Stimulated activated CD4-positive, alpha-beta T cell treated with anti-CD3 and anti-CD28 coated beads, Interleukin-2, amount 100 ng/mL, for 24 hours (primary cell): ENCODE measurements at regions not wholly inside any gene's neighbourhood (a gene's known extent, or its start where the extent isn't known, plus 50 kb on each side); places are given as distances from the start of the nearest gene placed in this dataset.

Experiments
- DNase-seq, 2 donors: peaks; one replicate each; pipeline ENCODE4 v3.0.0-alpha.2; 2020

- DNase-seq = no peak
Measured at GRCh38 chr18:22080035-22080434, 89.4 kb upstream of the GATA6 start.

DNA sequence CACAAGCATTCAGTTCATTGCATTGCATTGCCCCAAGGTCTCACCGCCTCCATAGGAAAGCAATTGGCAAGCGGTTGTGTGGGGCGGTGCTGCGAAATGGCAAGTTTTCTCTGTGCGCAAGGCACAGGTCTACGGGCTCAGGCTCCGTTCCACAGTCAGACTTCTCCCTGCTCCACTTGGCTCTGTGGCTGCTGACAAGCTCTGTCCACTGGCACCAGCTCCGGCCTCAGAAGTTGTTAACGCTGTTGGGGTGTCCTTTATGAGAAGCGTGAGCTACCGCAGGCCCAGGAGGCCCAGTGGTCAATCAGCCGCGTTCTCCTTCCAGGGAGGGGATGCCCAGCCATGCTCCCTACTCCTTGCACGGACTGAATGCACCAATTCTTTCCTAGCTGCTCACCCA is 87.0 kb upstream of the GATA6 start:
- DNase-seq = no peak

- no peak for DNase-seq
Measured at GRCh38 chr18:22084547-22084946, 84.8 kb upstream of the GATA6 start.

DNA sequence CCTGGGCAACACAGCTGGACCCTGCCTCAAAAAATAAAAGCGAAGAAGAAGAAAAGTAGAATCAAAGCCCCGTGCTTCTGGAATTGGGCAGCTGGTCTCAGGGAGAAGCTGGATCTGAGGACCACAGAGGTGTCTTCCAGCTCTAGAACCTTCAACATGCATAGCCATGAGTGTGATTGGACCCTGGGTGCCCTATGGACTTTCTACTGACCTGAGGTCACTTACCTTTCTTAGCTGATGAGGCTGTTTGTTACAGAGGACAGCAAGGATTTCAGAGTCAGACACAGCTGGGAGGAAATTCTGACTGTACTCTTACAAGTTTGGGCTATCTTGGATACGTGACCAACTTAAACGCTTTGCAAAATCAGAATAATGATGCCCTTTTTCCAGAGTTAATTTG is 82.4 kb upstream of the GATA6 start:
- no peak for DNase-seq

DNA sequence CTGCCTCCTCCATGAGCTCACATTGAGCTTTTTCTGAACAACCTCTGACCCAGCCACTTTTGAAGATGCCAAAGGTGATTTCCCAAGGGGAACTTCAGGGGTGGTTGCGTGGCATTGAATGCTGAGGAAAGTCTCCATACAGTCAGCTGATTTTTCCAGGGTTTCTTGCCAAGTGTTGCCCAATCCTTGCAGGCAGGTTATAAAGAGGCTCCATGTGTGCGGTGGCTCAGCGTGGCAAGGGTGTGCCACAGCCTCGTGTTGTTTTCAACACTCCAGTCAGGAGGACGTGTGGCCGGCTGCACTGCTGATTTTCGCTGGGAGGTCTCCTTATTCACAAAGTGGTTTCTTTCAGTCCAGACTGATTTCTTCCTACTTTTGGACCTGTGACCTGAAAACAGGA is 81.4 kb upstream of the GATA6 start:
- DNase-seq = no peak

DNA sequence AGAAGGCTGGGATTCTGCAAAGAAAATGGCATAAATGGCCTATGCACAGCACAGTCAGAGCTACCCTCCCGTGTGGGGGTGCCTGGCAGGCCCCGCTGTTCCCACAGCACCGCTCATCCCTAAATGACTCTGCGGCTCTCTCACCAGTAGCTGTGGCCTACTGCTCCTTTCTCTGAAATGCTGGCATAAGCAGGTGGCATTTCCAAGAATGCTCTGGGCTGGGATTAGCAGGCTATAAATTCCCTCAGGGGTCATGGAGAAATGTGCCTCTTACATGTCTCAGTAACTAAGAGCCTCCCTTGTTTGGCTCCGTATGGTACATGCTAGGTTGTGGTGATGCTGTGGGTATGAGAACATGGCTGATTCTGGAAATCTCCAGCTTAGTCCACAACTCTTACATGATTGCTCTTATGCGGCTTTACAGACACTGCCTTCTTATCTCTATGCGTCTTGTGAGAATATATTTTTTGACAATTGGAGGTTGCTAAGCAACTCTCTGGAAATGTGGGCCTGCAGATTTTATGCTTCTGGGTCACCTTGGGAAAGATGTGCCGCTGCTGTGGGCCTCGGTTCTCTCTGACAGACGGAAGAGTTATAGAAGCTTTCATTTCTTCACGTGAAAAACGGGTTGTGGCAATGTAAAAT is 80.3 kb upstream of the GATA6 start:
- no peak for DNase-seq

GRCh38 chr18:22091341-22091740 is 78.0 kb upstream of the GATA6 start:
- DNase-seq = no peak

- DNase-seq = no peak
Measured at GRCh38 chr18:22093731-22094357, 75.5 kb upstream of the GATA6 start.

DNA sequence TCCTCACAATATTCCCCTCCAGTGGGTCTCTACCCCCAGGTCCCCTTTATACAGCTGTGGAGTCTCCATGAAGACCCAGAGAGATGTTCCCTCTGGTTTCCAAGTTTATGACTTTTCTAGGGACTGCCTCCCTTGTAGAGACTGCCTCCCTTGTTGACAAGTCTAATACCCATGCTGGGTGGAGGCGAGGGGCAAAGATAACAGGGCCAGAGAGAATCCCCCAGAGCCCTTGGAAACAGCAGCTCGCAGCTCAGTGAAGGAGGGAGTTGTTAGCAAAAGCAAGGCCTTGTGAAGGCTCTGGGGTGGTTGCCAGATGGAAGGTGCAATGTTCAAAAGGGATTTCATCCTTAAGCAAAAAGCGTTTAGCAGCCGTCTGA is 75.0 kb upstream of the GATA6 start:
- no peak for DNase-seq

DNA sequence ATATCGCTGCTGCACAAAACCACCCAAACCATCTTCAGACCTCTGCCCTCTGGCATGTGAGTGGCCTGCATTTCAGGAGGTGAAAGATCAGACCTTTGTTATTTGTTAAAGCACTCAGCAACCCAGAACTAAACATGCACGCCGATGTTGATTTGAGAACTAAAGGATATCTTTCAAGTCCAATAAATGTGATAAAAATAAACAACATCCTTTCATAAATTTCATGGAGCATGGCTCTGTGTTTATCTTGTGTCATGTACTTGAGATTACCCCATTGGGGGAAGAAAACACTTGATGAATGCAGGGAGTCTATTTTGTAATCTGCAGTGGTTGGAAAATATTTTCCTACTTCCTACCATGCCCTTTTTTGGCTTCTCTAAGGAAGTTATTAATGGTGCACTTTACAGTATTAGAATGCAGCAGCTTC is 70.8 kb upstream of the GATA6 start:
- DNase-seq = no peak

- no peak for DNase-seq
Measured at GRCh38 chr18:22099925-22100324, 69.5 kb upstream of the GATA6 start.

GRCh38 chr18:22101731-22102130 is 67.7 kb upstream of the GATA6 start:
- DNase-seq = no peak

DNA sequence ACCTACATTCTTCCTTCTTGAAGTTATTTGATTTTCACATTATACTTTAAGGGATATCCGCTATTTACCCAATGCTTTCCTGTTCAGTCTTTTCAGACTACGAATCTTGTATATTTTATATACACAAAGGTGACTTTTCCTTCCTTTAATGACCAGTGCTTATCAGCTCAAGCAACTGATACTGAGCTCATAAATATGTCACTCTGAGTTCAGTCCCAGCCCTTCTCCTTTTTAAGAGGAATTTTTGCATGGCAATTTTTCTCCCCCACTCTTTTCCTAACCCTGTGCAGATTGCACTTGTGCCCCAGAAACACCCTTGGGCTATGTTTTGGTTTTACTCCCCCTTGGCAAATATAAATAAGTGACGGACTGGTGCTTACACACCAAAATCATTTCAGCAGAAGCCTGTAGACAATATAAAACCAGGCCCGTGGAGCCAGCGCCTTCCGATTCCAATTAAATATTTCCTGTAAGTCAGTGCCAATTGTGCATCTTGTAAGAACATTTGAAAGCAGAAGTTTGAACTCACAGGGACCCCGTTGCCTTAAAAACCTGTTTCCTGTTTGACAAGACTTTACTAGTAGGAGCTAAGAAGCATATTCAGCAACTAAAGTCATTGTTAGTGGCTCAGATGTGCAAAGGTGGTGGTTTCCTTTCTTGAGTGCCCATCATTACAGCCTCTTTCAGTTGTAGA is 66.3 kb upstream of the GATA6 start:
- DNase-seq = no peak

- DNase-seq = no peak
Measured at GRCh38 chr18:22103647-22104031, 65.8 kb upstream of the GATA6 start.

- no peak for DNase-seq
Measured at GRCh38 chr18:22106536-22107292, 62.7 kb upstream of the GATA6 start.

- no peak for DNase-seq
Measured at GRCh38 chr18:22108674-22109073, 60.7 kb upstream of the GATA6 start.

GRCh38 chr18:22109535-22109934 is 59.9 kb upstream of the GATA6 start:
- DNase-seq = no peak

DNA sequence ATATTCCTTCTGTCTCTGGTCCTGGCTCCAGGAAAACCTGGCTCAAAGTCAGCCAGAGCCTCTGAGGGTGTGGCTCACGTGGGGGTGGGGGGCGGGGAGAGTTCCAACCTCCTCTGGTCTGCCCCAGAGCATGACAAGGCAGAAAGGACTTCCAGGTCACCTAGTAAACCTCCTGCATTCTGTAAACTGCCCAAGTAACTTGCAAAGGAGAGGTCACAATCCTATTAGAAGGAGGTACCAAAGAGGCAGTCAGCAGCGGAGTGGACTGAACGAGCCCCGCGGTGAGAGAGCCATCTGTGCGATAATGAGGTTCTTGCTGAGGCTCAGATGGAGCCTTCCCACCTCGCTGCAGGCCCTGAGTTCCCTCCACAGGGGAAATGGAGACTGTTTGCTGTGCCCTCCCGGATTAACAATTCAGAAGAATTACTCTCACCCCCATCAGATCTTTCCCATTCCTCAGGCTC is 58.9 kb upstream of the GATA6 start:
- no peak for DNase-seq

DNA sequence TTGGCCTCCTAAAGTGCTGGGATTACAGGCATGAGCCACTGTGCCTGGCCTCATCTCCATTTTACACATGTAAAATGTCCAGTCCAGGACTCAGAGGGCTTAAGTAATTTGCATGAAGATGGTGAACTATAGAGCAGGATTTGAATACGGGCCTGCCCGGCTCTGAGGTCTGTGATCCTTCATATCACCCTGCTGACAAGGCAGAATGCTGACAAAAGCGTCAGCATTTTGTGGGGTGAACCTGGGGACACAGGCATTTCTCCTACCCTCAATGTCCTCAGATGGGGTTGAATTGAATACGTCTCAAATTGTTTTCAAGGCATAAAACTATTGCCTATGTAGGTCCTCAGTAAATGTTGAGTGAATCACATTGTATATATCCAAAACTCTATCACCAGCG is 57.2 kb upstream of the GATA6 start:
- DNase-seq = no peak

- DNase-seq = no peak
Measured at GRCh38 chr18:22113144-22113844, 56.1 kb upstream of the GATA6 start.

DNA sequence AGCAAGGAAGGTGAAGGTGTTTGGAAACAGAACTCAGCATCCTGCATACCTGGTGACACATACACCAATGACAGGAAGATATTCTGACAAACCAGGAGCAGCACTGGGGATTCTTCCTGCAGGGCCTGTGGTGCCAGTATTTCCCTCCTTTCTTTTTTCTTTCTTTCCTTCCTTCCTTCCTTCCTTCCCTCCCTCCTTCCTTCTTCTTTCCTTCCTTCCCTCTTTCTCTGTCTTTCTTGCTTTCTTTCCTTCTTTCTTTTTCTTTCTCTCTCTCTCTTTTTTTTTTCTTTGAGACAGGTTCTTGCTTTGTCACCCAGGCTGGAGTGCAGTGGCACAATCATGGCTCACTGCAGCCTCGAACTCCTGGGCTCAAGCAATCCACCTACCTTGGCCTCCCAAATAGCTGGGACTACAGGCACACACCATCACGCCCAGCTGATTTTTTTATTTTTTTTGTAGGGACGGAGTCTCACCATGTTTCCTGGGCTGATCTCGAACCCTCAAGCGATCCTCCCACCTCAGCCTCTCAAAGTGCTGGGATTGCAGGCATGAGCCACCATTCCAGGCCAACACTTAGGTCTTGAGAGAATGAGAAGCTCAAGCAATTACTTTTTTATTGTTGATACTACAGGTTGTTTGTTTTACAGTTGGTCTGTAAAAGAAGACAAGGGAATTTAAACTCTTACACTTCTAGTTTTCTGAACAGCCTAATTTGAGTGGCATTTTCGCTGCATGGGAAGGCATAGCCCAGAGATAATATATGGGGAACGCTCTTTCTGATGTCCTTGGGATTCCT is 54.7 kb upstream of the GATA6 start:
- DNase-seq = no peak

DNA sequence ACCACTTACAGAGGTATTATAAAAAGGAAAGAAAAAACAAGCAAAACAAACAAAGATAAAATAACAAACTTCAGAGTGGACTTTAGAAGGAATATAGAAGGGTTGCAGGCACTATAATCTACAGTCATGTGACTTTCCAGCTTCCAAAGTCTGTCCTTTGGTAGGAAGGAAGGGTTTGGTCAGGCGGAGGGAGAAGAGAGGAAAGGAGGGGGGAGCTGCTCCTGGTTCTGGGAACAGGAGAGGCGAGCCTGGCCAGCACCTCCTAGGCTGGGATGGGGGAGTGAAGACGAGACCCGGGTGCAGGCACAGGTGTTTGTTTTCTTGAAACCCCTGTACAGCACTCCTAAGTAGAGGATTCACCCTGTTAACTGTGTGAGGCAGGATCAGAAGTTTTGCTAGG is 53.8 kb upstream of the GATA6 start:
- DNase-seq = no peak
